ENCODE measurements at regions not wholly inside any gene's neighbourhood (a gene's known extent, or its start where the extent isn't known, plus 50 kb on each side); places are given as distances from the start of the nearest gene placed in this dataset.

GRCh38 chr6:165820407-165820806, 157.4 kb upstream of the PDE10A start:
- in situ Hi-C loops (cut with MboI; ENCODE audit: low pct_unique_long_range_greater_than_20kb, low sequenced_read_pairs, unreplicated experiment) = no loop called here
- TF ChIP-seq CTCF (IDR thresholded peaks at IDR 0.05; ENCODE audit: extremely low read depth, insufficient read depth, missing control alignments) = no peak
- DNase-seq (ENCODE audit: low spot score) = no peak

- DNase-seq (ENCODE audit: low spot score) = no peak
- in situ Hi-C loops (cut with MboI; ENCODE audit: low pct_unique_long_range_greater_than_20kb, low sequenced_read_pairs, unreplicated experiment) = no loop called here
- no peak for TF ChIP-seq CTCF (IDR thresholded peaks at IDR 0.05; ENCODE audit: extremely low read depth, insufficient read depth, missing control alignments)
Observed at GRCh38 chr6:165819394-165819793, 156.4 kb upstream of the PDE10A start.

GRCh38 chr6:165818200-165818599, 155.2 kb upstream of the PDE10A start:
- no peak for TF ChIP-seq CTCF (IDR thresholded peaks at IDR 0.05; ENCODE audit: extremely low read depth, insufficient read depth, missing control alignments)
- in situ Hi-C loops (cut with MboI; ENCODE audit: low pct_unique_long_range_greater_than_20kb, low sequenced_read_pairs, unreplicated experiment) = no loop called here
- no peak for DNase-seq (ENCODE audit: low spot score)

GRCh38 chr6:165817771-165818170, 154.7 kb upstream of the PDE10A start:
- in situ Hi-C loops (cut with MboI; ENCODE audit: low pct_unique_long_range_greater_than_20kb, low sequenced_read_pairs, unreplicated experiment) = no loop called here
- no peak for TF ChIP-seq CTCF (IDR thresholded peaks at IDR 0.05; ENCODE audit: extremely low read depth, insufficient read depth, missing control alignments)
- no peak for DNase-seq (ENCODE audit: low spot score)

GRCh38 chr6:165817148-165817547, 154.1 kb upstream of the PDE10A start:
- in situ Hi-C loops (cut with MboI; ENCODE audit: low pct_unique_long_range_greater_than_20kb, low sequenced_read_pairs, unreplicated experiment) = no loop called here
- DNase-seq (ENCODE audit: low spot score) = no peak
- no peak for TF ChIP-seq CTCF (IDR thresholded peaks at IDR 0.05; ENCODE audit: extremely low read depth, insufficient read depth, missing control alignments)

- TF ChIP-seq CTCF (IDR thresholded peaks at IDR 0.05; ENCODE audit: extremely low read depth, insufficient read depth, missing control alignments) = no peak
- no peak for DNase-seq (ENCODE audit: low spot score)
- in situ Hi-C loops (cut with MboI; ENCODE audit: low pct_unique_long_range_greater_than_20kb, low sequenced_read_pairs, unreplicated experiment) = no loop called here
Observed at GRCh38 chr6:165814679-165815078, 151.6 kb upstream of the PDE10A start.

- in situ Hi-C loops (cut with MboI; ENCODE audit: low pct_unique_long_range_greater_than_20kb, low sequenced_read_pairs, unreplicated experiment) = no loop called here
- no peak for TF ChIP-seq CTCF (IDR thresholded peaks at IDR 0.05; ENCODE audit: extremely low read depth, insufficient read depth, missing control alignments)
- no peak for DNase-seq (ENCODE audit: low spot score)
Observed at GRCh38 chr6:165811512-165811911, 148.5 kb upstream of the PDE10A start.

Data from GM13977 (cell line).